Choroid plexus epithelial cell (primary cell): ENCODE measurements at regions not wholly inside any gene's neighbourhood (a gene's known extent, or its start where the extent isn't known, plus 50 kb on each side); places are given as distances from the start of the nearest gene placed in this dataset.
"Not testable (repeated sequence)": the region's sequence is repeated elsewhere in the genome, so short reads cannot be mapped to it uniquely, and the experiment has no call there.

Source experiments
- DNase-seq: peaks from one replicate; pipeline ENCODE4 v3.0.0-alpha.2; 2010; ENCODE audit warnings: low read depth
- H3K4me3 ChIP-seq: 2 replicates; pipeline ENCODE4 v1.5.1; 2011; ENCODE audit warnings: low read depth, mild to moderate bottlenecking, control low read depth, low read length, moderate library complexity
- CTCF ChIP-seq: conservative IDR thresholded peaks from 2 replicates; pipeline ENCODE4 v1.5.1; 2011; ENCODE audit warnings: low read depth, mild to moderate bottlenecking, control low read depth, inconsistent platforms, low read length, moderate library complexity

- DNase-seq = peak; percentile 4
- TF ChIP-seq CTCF = no peak
- no peak overlapping the region for H3K4me3 ChIP-seq
Observed at GRCh38 chr21:14677013-14677412, 130.9 kb upstream of the SAMSN1 start.

- TF ChIP-seq CTCF = no peak
- no peak overlapping the region for H3K4me3 ChIP-seq
- DNase-seq = peak; percentile 12
Observed at GRCh38 chr21:14675774-14676530, 129.8 kb upstream of the SAMSN1 start.

GRCh38 chr21:14673649-14674048 is 127.5 kb upstream of the SAMSN1 start:
- H3K4me3 ChIP-seq = no peak overlapping the region
- DNase-seq = no peak
- TF ChIP-seq CTCF = no peak

- no peak for DNase-seq
- no peak overlapping the region for H3K4me3 ChIP-seq
- TF ChIP-seq CTCF = no peak
Observed at GRCh38 chr21:14672466-14672865, 126.4 kb upstream of the SAMSN1 start.

GRCh38 chr21:14670409-14670808 is 124.3 kb upstream of the SAMSN1 start:
- no peak for TF ChIP-seq CTCF
- no peak for DNase-seq

GRCh38 chr21:14669092-14669491 is 123.0 kb upstream of the SAMSN1 start:
- not testable (repeated sequence) for H3K4me3 ChIP-seq, DNase-seq

More at GRCh38 chr21:14670409-14670808, 124.3 kb upstream of the SAMSN1 start:
- no peak overlapping the region for H3K4me3 ChIP-seq

- TF ChIP-seq CTCF = no peak
- DNase-seq = no peak
- H3K4me3 ChIP-seq = no peak overlapping the region
Observed at GRCh38 chr21:14657241-14658008, 111.3 kb upstream of the SAMSN1 start.
